Left hindlimb (tissue), 1 donor: ENCODE measurements at regions not wholly inside any gene's neighbourhood (a gene's known extent, or its start where the extent isn't known, plus 50 kb on each side); places are given as distances from the start of the nearest gene placed in this dataset.
"Not testable (repeated sequence)": the region's sequence is repeated elsewhere in the genome, so short reads cannot be mapped to it uniquely, and the experiment has no call there.

Source experiments
- DNase-seq: peaks from one replicate; pipeline ENCODE4 v3.0.0-alpha.2; 2018

GRCh38 chr4:84276752-84277151 is 222.3 kb downstream of the NKX6-1 start:
- no peak for DNase-seq

DNA sequence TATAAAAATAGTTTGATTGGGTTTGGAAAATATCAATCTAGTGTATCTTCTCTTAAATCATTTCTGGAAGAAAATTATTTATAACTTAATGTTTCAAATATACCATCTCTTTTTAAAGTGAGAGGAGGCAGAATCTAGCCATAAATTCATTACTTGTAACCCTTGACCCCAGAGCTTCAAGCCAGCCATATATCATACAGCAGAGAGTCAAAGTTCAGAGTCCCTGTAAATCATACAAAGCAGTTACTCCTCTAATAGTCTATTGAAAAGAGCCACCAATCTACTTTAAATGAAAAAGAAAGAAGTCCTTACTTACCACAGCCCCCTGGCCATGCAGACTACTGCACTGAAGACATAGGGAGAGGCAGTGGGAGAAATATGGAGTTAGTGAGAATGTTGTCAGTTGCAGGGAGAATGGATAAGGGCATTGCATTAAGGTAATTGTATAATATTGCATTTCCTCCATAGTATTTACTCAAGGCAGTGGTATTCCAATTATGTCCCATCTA is 229.5 kb downstream of the NKX6-1 start:
- DNase-seq: no peak

- DNase-seq: no peak
Observed at GRCh38 chr4:84264652-84265051, 234.4 kb downstream of the NKX6-1 start.

DNA sequence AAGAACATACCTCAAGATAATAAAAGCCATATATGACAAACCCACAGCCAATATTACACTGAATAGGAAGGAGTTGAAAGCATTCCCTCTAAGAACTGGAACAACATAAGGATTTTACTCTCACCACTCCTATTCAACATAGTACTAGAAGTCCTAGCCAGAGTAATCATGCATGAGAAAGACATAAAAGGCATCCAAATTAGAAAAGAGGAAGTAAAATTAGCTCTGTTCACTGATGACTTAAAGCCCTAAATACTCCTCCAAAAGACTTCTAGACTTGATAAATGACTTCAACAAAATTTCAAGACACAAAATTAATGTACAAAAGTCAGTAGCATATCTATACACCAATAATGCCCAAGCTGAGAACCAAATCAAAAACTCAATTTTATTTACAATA is 235.7 kb downstream of the NKX6-1 start:
- no peak for DNase-seq

- no peak for DNase-seq
Observed at GRCh38 chr4:84260495-84260894, 238.6 kb downstream of the NKX6-1 start.

DNA sequence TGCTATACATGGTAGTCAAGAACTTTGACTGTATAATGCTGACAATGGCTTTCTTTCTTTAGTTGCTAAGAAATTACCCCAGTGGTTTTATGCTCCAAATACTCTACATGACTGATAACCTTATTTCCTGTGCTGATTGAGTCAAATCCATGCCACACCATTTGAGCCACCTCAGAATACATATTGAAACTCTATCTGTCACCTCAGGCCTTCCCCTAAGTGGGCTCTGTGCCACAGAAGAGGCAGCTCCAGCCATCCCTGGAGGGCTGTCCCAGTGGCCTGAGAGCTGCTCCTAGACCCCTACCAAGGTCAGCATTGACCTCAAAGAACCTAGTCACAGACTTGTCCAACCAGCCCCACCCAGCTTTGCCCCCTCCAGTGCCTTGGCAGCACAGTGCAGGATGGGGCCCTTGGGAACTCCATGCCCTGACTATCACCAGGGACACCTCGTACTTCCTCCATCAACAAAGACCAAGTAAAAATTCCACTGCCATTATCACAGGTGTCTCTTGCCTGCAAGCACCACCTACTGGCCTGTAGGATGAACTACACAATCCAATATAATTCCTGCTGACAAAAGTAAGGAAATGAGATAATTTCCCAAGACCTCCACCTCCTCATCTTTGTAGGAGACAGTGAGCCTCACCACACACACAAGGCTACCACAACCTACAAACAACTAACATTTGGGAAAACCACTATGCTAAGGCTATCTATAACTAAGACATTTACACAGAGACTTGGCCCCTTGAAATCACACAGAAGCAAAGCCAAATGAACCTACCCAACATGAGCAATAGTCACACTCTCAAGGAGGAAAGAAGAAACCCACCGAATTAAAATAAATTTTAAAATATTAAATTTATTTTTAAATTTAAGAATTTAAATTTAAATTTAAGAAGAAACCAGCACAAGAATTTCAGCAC is 239.9 kb downstream of the NKX6-1 start:
- DNase-seq: no peak

DNA sequence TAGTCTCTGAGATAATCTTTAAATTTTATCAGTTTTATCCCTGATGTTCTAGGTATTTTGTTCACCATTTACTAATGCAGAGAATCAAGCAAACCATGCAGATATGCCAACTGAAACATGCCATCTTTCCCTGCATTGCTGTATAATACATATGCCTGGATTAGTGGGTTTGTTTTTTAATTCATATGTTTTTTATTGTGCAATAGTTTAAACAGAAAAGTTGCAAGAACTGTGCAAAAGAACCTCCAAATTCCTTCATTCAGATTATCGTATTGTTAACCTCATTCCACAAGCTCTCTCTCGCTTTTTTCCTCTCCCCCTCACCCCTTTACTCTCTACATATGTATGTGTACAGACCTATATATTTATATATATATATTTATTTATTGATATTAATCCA is 244.6 kb downstream of the NKX6-1 start:
- DNase-seq: no peak

- DNase-seq: no peak
Observed at GRCh38 chr4:84249521-84249920, 249.6 kb downstream of the NKX6-1 start.

- DNase-seq: not testable (repeated sequence)
Observed at GRCh38 chr4:84245042-84245441, 254.1 kb downstream of the NKX6-1 start.

- not testable (repeated sequence) for DNase-seq
Observed at GRCh38 chr4:84244346-84244801, 254.7 kb downstream of the NKX6-1 start.

- DNase-seq: no peak
Observed at GRCh38 chr4:84243685-84244084, 255.4 kb downstream of the NKX6-1 start.

DNA sequence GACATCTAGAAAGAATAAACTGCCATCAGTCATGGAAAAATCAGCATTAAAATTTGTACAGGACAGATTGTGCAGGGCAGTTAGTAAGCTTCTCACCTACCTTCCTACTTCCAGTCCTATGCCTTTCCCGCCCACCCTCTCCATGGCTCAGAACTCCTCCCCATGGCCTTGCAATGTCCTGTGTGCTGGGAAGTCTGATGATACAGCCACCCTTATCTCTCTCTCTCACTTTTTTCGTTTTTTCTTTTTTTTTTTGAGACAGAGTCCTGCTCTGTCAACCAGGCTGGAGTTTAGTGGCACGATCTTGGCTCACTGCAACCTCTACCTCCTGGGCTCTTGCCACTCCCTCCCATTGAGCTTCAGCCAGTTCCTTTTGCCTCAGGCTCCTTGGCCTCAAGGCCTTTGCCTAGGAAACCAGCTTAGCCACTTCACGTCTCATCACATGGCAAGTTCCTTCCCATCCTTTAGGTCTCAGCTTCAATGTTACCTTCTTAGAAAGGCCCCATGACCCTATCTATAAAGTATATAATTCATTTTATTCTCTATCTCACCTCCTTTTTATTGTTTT is 259.7 kb downstream of the NKX6-1 start:
- DNase-seq: no peak

DNA sequence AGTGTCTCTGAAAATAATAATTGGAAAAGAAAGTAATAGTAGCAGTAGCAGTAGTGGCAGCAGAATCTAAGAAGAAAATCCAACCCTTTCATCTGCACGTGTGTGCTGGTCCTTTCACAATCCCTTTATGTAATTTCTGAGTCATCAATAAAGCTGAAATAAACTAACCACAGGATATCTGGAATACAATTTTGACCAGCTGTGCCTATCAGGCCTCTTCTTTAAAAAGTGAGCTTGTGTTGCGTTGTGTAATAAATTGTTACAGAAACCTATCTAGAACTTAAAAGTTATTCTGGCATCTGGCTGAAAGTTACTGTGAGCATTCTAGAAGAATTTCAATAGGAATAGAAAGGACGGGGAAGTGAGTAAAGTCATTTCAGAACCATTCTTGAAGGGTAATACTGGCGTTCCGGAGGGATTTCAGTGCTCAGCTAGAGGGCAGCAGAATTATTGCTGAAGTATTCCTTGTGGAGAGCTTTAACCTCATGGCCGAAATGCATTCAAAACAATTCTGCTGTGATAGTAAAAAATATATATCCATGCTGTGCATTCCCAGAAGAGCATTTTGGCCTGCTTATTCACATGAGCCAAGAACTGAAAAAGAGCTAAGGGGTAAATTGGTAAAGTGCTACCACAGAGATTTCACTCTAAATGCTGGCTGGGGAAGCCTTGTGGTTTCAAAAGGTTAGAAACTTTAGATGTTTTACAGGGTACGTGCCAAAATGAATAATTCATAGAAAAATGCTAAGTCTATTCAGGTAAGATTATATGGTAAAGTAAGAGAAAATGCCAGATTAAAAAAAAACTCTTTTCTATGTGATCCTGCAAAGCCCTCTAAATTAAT is 260.6 kb downstream of the NKX6-1 start:
- no peak for DNase-seq

- DNase-seq: no peak
Observed at GRCh38 chr4:84237008-84237407, 262.1 kb downstream of the NKX6-1 start.

GRCh38 chr4:84235126-84235944 is 263.8 kb downstream of the NKX6-1 start:
- no peak for DNase-seq

- DNase-seq: no peak
Observed at GRCh38 chr4:84232309-84233095, 266.6 kb downstream of the NKX6-1 start.

DNA sequence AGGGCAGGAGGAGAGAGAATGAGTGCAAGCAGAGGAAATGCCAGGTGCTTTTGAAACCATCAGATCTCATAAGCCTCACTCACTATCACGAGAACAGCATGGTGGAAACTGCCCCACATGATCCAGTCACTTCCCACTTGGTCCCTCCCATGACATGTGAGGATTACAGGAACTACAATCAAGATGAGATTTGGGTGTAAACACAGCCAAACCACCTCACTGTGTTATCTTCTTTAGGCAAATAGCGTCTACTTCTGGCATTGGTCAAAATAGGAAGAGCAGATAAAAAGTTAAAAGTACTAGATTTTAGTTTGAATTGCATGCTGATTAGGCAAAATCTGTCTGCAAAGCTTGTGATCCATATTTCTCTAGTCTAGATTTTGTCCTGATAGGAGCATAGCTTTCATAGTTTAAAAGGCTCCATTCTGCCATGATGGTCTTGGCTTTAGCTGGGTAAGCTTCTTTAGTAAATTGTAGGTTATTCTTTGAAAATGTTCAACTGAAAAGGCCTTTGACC is 267.5 kb downstream of the NKX6-1 start:
- no peak for DNase-seq

DNA sequence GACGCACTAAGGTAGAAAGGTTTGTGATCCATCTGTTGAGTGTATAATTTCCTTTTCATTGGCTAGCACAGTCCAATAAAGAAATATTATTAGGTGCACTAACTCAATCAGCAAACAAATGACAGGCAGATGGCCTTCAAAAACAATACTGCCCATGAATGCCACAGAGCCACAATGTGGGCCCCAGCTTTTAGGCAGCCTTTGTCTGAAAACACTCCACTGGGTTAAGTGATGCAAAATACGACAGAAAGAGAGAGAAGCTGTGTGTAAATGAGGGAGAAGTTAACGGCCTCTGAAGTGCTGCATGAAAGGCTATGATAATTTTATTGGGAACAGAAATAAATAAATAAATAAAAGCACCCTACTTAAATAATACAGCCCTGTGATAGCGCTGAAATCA is 274.6 kb downstream of the NKX6-1 start:
- DNase-seq: no peak

DNA sequence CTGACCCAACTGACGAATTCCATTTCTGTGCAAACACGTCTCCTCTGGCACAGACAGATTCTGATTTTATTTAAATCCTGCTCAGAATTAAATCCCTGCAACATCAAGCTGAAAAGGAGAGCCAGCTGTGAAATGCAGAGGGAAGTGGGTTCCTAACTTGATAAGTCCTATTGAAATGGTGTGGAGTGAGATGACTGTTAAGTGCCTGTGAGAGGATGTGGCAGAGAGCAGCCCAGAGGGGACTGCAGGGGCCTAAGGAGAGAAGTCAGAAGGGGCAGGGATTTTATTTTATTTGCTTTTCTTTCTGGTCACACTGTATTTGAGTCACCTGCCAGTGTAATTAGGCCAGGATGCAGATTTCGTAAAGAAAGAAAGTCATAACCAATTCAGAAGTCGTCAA is 277.4 kb downstream of the NKX6-1 start:
- DNase-seq: no peak

DNA sequence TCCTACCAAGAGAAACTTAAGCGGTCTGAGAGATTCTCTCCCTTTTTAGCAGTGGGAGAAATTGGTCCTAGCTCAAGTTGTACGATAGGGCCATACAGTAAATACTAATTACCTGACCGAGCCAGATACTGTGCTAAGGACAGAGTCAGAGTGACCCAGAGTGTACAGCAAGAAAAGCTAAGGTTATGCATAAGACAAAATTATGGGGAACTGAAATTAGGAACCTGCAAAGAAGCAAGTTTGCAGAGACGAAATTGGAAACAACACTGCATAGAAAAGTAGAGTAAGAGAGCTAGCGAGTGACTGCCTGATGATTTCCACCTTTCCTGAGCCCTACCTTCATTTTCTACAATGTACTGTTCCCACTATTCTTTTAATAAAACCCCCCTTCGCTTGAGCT is 278.1 kb downstream of the NKX6-1 start:
- no peak for DNase-seq

DNA sequence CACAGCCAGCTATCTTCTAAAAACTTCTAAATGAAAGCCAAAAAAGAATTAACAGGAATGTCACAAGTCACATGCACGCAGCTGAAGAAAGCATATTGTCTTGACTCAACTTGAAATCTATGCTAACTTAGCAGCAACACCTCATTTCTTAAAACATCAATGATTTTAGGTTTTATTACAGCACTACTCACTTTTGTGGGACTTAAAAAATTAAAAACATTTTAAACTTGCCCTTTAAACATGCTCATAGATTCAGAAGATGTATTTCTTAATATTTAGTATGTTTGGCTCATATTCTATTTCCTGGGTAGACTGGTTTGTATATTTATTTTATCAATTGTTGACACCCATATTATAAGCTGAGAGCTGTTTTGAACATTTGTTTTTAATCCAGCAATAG is 279.4 kb downstream of the NKX6-1 start:
- DNase-seq: no peak
